HG03342 (cell line): ENCODE measurements at regions not wholly inside any gene's neighbourhood (a gene's known extent, or its start where the extent isn't known, plus 50 kb on each side); places are given as distances from the start of the nearest gene placed in this dataset.

Source experiments
- ATAC-seq: cut with Tn5 transposase; IDR thresholded peaks from one replicate; pipeline ENCODE4 v1.9.1; 2021; ENCODE audit warnings: mild to moderate bottlenecking, moderate library complexity; ENCODE audit not compliant: unreplicated experiment

GRCh38 chr14:85400678-85401077, 129.3 kb upstream of the FLRT2 start:
- ATAC-seq: no peak

GRCh38 chr14:85401384-85401783, 128.6 kb upstream of the FLRT2 start:
- no peak for ATAC-seq

DNA sequence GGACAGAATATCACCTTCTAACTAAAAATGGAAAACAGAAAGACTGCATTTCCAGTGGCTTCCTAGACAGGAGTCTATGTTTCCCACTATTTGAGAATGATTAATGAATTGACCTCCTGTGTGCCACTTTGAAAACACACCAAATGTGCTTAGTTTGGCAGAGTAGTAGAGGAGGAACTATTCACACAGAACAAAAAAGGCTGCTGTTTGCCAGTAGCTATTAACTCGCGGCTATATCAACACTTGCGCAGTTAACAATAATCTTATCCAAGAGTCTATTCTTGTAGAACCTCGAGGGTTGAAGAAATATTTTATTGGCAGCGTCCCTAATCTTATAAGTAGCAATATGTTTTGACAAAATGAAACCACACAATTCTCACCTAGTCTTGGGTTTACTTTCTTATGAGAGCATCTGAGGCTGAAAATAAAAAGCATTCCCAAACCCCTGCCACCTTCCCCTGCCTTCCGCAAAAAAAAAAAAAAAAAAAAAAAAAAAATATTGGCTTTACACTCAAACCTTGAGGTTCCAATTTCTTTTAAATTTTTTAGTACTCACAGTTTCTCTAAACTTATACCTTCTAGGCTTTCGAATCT, 127.3 kb upstream of the FLRT2 start:
- ATAC-seq: no peak

DNA sequence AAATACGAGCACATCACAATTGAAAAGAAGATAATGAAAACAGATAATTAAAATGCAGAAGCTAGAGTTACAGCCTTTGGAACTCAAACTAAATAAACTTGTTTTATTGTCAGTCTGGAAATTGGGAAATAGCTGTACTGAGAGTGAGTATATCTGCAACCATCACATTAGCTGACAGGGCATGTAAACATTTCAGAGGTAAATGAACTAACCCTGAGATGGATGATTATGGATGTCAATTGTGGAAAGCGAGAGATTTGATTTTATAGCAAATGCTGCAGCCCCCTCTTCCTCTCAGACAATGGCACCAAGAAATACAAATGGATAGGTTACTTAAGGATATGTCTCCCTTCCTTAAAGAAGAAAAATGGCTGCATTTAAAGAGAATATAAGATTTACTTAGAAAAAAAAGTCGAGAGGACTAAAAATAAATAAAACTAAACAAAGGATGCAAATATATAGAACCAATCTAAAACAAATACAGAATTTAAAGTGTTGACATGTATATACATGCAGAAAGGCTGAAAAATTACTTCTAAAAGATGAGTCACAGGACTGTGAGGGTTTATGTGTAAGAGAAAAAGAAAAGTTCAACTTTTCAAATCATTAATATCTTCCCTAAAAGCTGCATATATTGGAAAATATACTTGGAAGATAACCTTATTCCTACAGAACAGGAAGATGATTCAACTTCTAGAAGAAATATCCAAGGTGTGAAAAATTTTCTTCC, 120.3 kb upstream of the FLRT2 start:
- no peak for ATAC-seq

DNA sequence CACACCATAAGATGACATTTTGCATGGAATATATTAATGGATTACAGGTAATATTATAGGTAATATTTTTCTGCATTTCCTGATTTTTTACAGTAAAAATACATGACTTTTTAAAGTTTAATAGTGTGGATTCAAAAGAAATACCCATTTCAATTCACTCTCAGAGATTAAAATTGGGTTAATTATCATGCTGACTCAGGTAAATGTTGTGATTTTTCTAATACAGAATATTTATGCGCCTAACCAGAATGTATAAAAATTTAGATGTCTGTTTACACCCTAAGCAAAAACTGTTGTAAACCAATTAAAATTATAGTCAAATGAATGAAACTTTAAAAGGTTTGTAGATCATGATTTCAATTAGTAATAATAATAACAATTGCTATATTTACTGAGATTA, 117.2 kb upstream of the FLRT2 start:
- ATAC-seq: no peak

DNA sequence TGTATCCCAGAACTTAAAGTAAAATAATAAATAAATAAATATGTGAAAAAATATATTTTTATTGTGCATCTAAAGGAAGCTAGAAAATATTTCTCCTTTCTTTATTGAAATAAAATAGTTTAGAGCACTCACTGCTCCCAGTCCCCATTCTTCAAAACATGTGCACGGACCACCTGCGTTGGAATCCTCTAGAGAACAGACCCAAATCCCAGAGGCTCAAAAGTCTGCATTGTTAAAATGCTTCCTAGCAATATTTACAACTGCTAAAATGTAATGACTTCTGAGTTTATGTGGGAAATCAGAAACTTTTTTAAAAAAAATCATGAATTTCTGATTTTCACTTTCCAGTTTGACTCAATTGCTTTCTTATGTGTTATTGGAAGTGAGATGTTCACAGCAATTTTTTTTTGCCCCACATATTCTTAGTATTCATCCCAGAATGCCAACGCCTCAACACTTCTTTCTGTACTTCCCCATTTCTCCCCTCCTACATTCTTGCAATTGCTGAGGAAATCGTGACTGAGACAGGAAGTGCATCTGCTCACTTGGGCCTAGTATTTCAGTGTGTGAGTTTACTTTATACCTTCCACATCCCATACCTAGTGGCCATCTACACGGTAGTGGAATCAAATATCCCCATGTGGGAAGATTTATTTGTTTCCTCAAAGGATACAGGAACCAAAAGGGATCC, 116.0 kb upstream of the FLRT2 start:
- no peak for ATAC-seq

GRCh38 chr14:85415015-85415712, 114.8 kb upstream of the FLRT2 start:
- no peak for ATAC-seq

GRCh38 chr14:85416771-85417170, 113.2 kb upstream of the FLRT2 start:
- ATAC-seq: no peak

DNA sequence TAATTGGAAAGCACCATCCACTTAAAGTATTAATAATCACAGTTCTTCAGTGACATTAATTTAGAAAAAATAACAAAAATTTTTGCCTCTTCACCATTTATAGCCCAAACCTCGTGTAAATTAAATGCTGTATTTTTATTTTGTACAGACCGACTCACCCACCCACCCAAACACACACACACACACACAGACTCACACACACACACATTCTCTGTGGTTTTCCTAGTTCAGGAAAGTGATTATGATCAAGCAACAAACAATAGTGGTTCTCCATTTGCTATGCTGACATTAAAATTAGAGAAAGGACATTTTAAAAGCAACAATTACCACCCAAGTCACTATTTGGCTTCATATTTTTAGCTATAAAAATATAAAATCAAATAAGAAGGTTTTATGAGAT, 112.5 kb upstream of the FLRT2 start:
- ATAC-seq: no peak

GRCh38 chr14:85418721-85419120, 111.2 kb upstream of the FLRT2 start:
- ATAC-seq: no peak

DNA sequence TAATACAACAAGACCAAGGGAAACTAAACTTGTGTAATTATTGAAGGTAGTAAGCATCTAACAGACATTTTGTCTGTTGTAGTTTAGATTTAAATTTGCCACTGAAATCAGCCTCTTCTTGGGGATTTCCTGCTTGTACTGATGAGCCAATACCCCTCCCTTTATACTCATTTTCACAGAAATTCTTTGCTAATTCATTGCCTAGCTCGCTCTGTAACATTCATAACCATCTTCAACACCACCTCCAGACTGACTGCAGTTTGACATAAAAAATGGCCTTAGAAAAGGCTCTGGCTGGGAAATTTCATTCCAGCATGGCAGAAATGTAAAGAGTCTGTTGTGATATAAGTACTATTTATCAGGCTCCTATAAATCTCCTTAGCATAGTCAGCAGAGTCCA, 109.7 kb upstream of the FLRT2 start:
- ATAC-seq: no peak

GRCh38 chr14:85420707-85421106, 109.2 kb upstream of the FLRT2 start:
- ATAC-seq: no peak

DNA sequence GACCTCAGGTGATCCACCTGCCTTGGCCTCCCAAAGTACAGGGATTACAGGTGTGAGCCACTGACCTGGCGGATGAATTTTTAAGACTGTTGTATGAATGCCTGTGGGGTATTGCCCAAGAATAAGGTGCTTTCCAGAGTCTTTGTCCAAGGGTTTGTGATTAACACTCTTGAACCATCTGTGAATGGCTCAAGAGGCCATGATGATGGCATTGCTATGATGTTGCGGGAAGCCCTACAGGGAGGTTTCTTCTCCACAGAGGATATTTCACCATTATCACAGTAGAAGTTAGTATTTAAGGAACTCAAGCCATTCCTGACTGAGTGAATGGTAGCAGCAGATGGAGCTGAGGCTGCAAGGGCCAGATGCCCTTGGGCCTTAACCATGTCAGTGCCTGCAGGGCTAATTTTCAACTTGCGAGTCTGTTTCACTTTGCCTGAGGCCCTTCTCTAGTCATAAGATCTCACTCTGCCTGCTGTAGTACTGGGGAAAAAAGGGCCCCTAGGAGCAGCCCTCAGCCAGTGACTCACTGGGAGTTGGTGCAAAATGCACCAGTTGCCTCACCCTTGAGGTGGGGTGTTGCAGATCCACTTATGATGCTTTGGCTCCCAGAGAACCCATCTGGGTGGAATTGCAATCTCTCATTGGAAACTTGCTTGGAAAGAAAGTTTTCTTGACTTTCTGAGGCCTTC, 108.6 kb upstream of the FLRT2 start:
- no peak for ATAC-seq

DNA sequence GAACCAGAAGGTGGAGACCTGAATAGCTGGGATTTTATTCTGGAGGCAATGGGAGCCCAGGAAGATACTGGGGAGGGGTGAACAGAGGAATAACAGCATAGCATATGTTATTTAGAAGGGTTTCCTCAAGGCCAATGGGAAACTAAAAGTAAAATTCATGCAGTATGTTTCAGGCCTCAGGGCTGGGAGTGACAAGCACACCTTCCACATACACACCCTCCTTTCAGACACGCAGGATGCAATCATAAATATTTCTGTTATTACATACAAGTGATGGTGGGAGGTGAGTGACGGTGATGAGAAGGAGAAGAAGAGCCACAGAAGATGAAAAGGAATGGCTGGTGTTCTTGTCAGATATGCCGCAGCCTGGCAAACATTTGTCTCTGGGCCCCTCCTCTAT, 106.1 kb upstream of the FLRT2 start:
- ATAC-seq: no peak

DNA sequence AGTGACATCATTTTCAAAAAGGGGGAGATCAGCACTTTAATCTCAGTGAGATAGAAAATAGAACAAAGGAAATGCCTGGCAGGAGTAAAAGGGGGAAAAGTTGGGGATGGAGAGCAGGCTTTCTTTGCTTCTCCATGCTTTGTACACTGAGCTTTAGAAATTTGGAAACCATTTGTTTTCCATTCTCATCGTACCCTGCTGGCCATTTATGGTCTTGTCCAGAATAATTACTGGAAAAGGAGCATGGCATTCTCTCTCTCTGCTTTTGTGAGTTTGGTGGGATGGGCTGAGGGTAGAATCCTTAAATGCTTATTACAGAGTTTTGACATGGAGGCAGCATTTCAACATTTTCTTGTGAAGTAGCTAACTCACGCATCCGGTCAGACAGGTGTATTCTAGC, 104.4 kb upstream of the FLRT2 start:
- ATAC-seq: no peak

DNA sequence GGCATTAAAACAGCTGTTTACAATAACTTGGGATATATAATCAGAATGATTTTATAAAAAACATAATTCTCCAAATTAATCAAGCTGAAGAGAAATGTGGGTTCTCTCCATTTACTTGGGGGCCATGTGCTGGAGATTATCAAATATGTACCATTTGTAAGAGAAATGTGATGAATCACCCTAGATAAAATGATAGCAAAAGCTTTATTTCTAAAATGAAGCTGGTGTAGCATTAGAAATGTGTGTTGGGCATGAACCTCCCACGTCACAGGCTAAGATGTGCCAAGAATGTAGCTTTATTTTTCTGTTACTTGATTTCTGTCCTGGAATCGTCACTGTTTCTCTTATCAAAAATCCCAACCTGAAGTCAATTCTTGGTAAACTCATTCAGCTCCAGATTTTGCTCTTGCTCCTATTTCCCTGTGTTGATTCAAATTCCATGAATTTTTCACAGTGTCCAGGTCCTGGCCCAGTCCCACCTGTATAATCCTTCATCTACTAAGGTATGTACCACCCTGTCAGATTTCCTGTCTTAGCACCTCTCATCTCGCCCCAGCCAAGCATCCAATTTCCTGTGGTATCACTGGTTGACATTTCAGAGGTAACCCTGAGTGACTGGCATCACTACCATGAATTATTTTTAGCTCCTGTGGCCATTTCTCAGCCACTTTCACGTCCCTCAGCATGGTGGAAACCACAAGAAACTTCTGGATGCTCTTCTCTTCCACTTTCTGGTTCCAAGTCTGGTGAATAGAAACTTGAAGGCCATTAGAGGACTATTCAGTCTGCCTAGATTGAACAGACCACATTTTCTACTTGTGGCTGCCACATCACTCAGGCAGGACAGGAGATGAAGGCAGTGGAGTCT, 103.6 kb upstream of the FLRT2 start:
- no peak for ATAC-seq

DNA sequence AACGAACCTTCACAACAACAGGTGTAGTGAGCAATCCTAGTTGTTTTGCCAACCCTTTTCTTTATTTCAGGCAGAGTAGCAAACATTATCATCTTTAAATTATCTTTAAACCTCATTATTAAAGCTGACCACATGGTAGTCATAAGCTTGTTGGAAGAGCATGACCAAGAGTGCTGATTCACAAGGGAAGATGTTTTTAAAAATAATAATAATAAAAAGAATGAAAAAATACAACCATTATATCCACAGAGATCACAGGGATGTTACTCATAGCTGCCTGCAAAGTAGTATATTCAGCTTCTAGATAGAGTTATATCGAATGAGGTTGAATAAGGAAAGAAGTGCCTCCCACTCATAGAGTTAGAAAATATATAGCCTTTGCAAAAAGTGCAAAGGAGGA, 101.0 kb upstream of the FLRT2 start:
- no peak for ATAC-seq

DNA sequence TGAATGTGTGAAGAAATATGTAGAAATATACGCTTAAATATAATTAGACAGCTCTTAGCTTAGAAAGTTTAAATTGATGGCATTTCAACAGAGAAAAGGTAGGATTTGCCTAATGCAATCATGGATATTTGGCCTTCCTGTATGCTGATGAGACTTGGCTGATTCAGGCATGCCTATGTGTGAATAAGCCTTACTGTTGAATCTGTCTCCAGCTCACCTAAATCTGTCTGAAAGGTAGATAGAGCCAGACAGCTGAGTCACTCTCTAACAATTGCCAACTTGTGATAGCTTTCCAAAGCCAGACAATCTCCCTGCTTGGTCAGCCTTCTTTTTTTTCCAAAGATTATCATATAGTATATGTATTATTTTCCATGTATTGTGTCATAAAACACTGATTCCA, 92.8 kb upstream of the FLRT2 start:
- ATAC-seq: no peak

- ATAC-seq: no peak
Observed at GRCh38 chr14:85438001-85438400, 91.9 kb upstream of the FLRT2 start.

DNA sequence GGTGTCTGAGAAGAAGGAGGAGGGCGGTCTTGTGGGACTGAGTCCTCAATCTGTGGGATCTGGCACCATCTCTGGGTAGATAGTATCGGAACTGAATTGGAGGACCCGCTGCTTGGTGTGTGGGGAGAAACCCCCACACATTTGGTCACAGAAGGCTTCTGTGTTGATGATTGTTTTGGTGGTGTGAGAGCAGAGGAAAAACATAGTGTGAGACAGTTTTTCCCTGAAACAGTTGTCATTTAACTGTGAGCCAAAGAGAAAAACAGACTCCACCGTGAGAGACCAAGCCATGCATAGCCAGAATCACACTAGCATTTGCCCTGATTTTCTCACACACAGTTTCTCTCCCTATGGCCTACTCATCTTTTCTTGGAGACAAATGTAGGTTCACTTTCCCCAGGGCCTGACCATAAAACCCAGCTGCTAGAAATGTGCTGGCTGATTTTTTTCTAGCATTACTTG, 91.4 kb upstream of the FLRT2 start:
- no peak for ATAC-seq
